Epidermal melanocyte (primary cell): ENCODE measurements at regions not wholly inside any gene's neighbourhood (a gene's known extent, or its start where the extent isn't known, plus 50 kb on each side); places are given as distances from the start of the nearest gene placed in this dataset.
"Not testable (repeated sequence)": the region's sequence is repeated elsewhere in the genome, so short reads cannot be mapped to it uniquely, and the experiment has no call there.

Source experiments
- DNase-seq: peaks from one replicate; pipeline ENCODE4 v3.0.0; 2011; ENCODE audit warnings: low spot score; ENCODE audit not compliant: insufficient read length

- not testable (repeated sequence) for DNase-seq
Measured at GRCh38 chr6:60797831-60798230, 1488.2 kb downstream of the KHDRBS2 start.

DNA sequence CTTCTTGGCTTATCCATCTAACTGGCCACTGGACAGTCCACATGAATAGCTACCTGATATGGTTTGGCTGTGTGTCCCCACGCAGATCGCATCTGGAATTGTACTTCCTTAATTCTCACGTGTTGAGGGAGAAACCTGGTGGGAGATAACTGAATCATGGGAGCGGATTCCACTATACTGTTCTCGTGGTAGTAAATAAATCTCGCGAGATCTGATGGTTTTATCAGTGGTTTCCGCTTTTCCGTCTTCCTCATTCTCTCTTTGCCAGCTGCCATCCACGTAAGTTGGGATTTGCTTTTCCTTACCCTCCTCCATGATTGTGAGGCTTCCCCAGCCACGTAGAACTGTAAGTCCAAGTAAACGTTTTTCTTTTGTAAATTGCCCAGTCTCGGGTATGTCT is 1496.4 kb downstream of the KHDRBS2 start:
- DNase-seq: not testable (repeated sequence)

GRCh38 chr6:60782698-60783464 is 1503.1 kb downstream of the KHDRBS2 start:
- DNase-seq: not testable (repeated sequence)

- DNase-seq: not testable (repeated sequence)
Measured at GRCh38 chr6:60779591-60779990, 1506.4 kb downstream of the KHDRBS2 start.

DNA sequence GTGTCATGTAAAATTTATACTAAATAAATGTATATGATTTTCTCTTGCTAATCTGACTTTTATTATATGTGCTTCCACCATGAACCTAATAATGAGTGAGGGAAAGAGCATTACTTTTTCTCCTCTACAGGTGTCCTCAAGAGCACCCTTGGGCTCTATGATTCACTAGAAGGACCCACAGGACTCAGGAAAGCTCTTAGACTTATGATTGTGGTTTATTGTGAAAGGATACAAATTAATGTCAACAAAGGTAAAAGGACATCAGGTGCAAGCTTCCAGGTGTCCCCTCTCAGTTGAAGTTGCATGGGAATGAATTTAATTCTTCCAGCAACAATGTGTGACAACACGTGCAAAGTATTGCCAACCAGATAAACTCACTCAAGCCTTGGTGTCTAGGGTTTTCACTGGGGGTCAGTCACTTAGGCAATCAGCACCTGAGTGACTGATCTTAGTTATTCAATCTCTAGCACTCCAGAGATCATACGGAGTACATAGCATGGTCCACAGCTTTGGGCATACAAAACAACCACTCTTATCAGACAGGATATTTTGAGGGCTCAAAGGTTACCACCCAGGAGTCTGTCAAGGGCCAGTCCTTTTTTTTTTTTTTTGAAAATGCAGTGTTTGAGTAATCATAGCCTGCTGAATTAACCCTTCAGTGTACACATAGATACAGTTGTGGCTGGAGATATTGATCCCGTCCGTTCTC is 1518.1 kb downstream of the KHDRBS2 start:
- DNase-seq: not testable (repeated sequence)

DNA sequence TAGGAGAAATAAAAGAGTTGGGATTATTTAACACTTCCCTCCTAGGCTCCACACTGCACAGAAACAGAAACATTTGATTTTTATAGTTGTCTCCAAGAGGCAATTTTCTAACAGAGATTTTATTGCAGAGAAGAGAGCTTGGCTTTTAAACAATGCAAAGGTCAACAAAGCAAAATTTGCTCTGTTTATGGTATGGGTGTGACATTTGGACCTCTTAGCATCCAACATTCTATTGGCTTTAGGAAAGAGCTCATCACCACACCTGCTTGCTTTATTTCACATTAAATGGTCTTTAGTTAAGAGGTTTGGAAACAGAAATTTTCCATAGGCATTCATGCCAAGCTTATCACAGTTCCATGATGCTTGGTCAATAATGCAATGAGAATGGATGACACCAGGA is 1520.7 kb downstream of the KHDRBS2 start:
- DNase-seq: not testable (repeated sequence)

- DNase-seq: not testable (repeated sequence)
Measured at GRCh38 chr6:60763464-60764080, 1522.5 kb downstream of the KHDRBS2 start.

GRCh38 chr6:60760928-60761327 is 1525.1 kb downstream of the KHDRBS2 start:
- not testable (repeated sequence) for DNase-seq

DNA sequence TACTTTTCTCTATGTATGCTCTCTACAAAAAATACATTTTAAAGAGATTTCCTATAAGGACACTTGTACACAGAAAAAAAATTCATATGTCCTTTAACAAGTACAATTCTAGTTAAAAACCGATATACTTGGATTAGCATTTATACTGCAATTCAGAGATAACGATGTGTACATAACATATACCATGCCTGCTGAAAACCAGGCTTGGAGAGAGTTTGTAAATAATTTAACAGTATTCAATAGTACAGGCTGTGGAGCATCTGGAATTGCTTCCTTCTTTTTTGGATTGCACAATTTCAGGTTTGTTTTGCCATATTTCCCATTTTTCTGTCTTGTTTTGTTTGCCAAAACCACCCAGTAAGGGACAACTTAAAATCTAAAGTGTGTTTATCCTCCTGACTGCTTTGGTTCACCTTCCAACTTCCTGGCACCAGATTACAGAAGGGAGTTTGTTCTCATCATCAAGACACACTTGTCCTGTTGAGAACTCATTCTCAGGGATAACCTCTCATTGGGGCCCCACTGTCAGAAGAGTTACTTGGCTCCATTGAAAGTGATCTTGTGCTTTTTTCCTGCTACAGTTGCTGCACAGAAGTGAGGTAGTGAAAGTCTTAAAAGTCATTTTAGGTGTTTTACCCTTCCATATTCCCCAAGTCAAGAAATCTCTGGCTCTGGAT is 1526.7 kb downstream of the KHDRBS2 start:
- not testable (repeated sequence) for DNase-seq

- not testable (repeated sequence) for DNase-seq
Measured at GRCh38 chr6:60758725-60759124, 1527.3 kb downstream of the KHDRBS2 start.

DNA sequence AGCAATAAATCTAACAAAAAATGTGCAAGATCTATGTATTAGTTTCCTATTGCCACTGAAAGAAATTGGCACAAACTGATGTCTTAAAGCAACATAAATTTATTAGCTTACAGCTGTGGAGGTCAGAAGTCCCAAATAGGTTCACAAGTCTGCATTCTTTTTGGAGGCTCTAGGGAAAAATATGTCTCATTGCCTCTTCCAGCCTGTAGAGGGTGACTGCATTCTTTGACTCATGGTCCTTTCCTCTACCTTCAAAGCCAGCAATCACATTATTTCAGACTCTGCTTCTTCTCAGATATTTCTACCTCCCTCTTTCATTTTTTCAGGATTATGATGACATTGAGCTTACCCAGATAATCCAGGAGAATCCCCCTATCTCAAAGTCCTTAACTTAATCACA is 1531.1 kb downstream of the KHDRBS2 start:
- no peak for DNase-seq

GRCh38 chr6:60750353-60751081 is 1535.5 kb downstream of the KHDRBS2 start:
- DNase-seq: not testable (repeated sequence)

DNA sequence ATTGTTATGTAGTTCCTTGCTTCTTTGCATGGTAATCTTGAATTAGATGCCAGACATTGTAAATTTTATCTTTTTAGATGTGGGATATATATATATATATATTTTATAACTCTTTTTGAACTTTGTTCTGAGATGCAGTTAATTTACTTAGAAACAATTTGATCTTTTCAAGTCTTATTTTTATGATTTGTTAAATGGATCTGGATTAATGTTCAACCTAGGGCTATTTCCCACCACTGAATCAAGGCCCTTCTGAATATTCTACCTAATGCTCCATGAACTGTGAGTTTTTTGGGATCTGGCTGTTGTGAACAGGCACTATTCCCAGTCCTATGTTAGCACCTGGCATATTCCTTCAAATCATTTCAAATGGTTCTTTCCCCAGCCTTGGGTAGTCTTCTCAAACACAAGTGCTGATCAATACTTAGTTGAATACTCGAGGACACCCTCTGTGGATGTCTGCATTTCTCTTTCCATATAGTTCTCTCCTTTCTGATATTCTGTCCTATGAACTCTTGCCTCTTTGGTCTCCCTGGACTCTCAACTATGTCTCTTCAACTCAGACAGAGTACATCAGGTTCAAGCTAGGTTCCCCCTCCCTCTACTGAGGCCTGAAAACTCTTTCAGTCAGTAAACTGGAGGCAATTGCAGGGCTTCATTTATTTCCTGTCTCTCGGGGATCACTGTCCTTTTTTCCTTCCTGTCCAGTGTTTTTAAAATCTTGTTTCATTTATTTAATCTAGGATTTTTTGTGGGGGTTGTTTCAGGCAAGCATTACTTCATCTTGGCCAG is 1538.1 kb downstream of the KHDRBS2 start:
- DNase-seq: not testable (repeated sequence)

- not testable (repeated sequence) for DNase-seq
Measured at GRCh38 chr6:60737764-60738425, 1548.1 kb downstream of the KHDRBS2 start.

GRCh38 chr6:60737315-60737714 is 1548.7 kb downstream of the KHDRBS2 start:
- DNase-seq: not testable (repeated sequence)

- DNase-seq: not testable (repeated sequence)
Measured at GRCh38 chr6:60723935-60724334, 1562.1 kb downstream of the KHDRBS2 start.

DNA sequence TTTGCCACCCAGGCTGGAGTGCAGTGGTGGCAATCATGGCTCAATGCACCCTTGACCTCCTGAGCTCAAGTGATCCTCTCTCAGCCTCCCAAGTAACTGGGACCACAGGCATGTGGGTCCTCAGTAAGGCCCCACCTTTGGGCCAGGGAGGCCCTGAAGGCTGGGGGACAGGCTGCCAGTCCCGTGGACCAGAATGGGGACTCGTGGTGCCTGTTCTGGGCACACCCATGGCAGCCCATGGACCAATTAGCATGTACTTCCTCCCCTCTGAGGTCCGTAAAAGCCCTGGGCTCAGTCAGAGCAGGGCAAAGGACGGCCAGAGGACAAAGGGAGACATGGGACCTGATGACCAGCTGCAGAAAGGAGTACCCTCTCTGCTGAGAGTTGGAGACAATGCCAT is 1590.8 kb downstream of the KHDRBS2 start:
- DNase-seq: no peak

GRCh38 chr6:60687085-60687484 is 1598.9 kb downstream of the KHDRBS2 start:
- DNase-seq: no peak

GRCh38 chr6:60681806-60682205 is 1604.2 kb downstream of the KHDRBS2 start:
- no peak for DNase-seq

- DNase-seq: no peak
Measured at GRCh38 chr6:60679175-60679574, 1606.8 kb downstream of the KHDRBS2 start.
